Fibroblast of lung (primary cell): ENCODE measurements at regions not wholly inside any gene's neighbourhood (a gene's known extent, or its start where the extent isn't known, plus 50 kb on each side); places are given as distances from the start of the nearest gene placed in this dataset.
A peak's percentile ranks its signal among the peaks of the same experiment; 100 is the strongest.

Source experiments
- DNase-seq, 2 donors: peaks; one replicate each; pipeline versions ENCODE4 v3.0.0 to v3.0.0-alpha.2; 2010; ENCODE audit warnings: low read depth in 2 of 2
- H2AFZ ChIP-seq: 2 replicates; pipeline ENCODE4 v1.5.1; 2012; ENCODE audit warnings: low read length, control low read depth, inconsistent platforms
- H3K27ac ChIP-seq: 2 replicates; pipeline ENCODE4 v1.5.1; 2011; ENCODE audit warnings: low read length, control low read depth; ENCODE audit not compliant: insufficient read depth
- H3K27me3 ChIP-seq: 2 replicates; pipeline ENCODE4 v1.5.1; 2011; ENCODE audit warnings: mild to moderate bottlenecking, low read length; ENCODE audit not compliant: control insufficient read depth, insufficient read depth
- H3K36me3 ChIP-seq: 2 replicates; pipeline ENCODE4 v1.5.1; 2011; ENCODE audit warnings: low read length; ENCODE audit not compliant: control insufficient read depth, insufficient read depth
- H3K4me1 ChIP-seq: 2 replicates; pipeline ENCODE4 v1.5.1; 2011; ENCODE audit warnings: low read length; ENCODE audit not compliant: control insufficient read depth, insufficient read depth; ENCODE audit errors: extremely low read depth
- H3K4me2 ChIP-seq: 2 replicates; pipeline ENCODE4 v1.5.1; 2011; ENCODE audit warnings: low read length, control low read depth; ENCODE audit not compliant: insufficient read depth; ENCODE audit errors: extremely low read depth
- H3K4me3 ChIP-seq, 4 experiments: fragments of 200-600 bp in 1 of 4; sonication (generic) in 1 of 4; replicated peaks in 1 of 4; 2 replicates each; pipeline ENCODE4 v1.5.1; 2011 to 2016; ENCODE audit warnings: low read length in 4 of 4, low read depth in 3 of 4, mild to moderate bottlenecking in 3 of 4, control low read depth in 2 of 4, inconsistent platforms in 1 of 4, mixed read lengths in 1 of 4; ENCODE audit not compliant: insufficient read depth in 1 of 4; ENCODE audit errors: control extremely low read depth in 1 of 4
- H3K79me2 ChIP-seq: 2 replicates; pipeline ENCODE4 v1.5.1; 2012; ENCODE audit warnings: mild to moderate bottlenecking, low read length, inconsistent platforms; ENCODE audit not compliant: control insufficient read depth, insufficient read depth
- H3K9ac ChIP-seq: 2 replicates; pipeline ENCODE4 v1.5.1; 2011; ENCODE audit warnings: mild to moderate bottlenecking, low read length, control low read depth; ENCODE audit not compliant: insufficient read depth
- H3K9me3 ChIP-seq: 2 replicates; pipeline ENCODE4 v1.5.1; 2012; ENCODE audit warnings: low read depth, low read length; ENCODE audit not compliant: control insufficient read depth, insufficient read depth
- H4K20me1 ChIP-seq: 2 replicates; pipeline ENCODE4 v1.5.1; 2011; ENCODE audit warnings: low read length; ENCODE audit not compliant: control insufficient read depth, insufficient read depth; ENCODE audit errors: extremely low read depth
- CTCF ChIP-seq, 2 donors: IDR thresholded peaks in 1 of 2; conservative IDR thresholded peaks in 1 of 2; 1 replicate in 1 of 2; 2 replicates in 1 of 2; pipeline ENCODE4 v1.5.1; 2011 to 2012; ENCODE audit warnings: low read length in 2 of 2, control low read depth in 1 of 2, inconsistent platforms in 1 of 2, low read depth in 1 of 2, mild to moderate bottlenecking in 1 of 2
- EZH2 ChIP-seq: IDR thresholded peaks from 2 replicates; pipeline ENCODE4 v1.5.1; 2012; ENCODE audit warnings: low read length, control low read depth, mild to moderate bottlenecking; ENCODE audit errors: missing control alignments

GRCh38 chr17:14838567-14838966, 426.6 kb downstream of the PMP22 start:
- Histone ChIP-seq H3K4me2 (no peak overlapping the region), H3K4me3 (no peak overlapping the region), H3K9me3 (no peaks in the 10 kb centered on the region), H4K20me1 (no peaks in the 10 kb centered on the region), H3K27me3 (no peaks in the 10 kb centered on the region), H3K27ac (no peak overlapping the region), H3K9ac (no peak overlapping the region), H2AFZ (no peak overlapping the region), H3K79me2 (no peaks in the 10 kb centered on the region), H3K4me1 (peaks cover 5% of the 10 kb centered on the region), H3K36me3 (no peaks in the 10 kb centered on the region)
- TF ChIP-seq CTCF (conservative IDR thresholded peaks at IDR 0.05 in 1 of 2, IDR thresholded peaks at IDR 0.05 in 1 of 2; ENCODE audit: low read depth in 1 of 2, low read length in 2 of 2) (no peak), EZH2 (no peak)
- DNase-seq, result no peak

DNA sequence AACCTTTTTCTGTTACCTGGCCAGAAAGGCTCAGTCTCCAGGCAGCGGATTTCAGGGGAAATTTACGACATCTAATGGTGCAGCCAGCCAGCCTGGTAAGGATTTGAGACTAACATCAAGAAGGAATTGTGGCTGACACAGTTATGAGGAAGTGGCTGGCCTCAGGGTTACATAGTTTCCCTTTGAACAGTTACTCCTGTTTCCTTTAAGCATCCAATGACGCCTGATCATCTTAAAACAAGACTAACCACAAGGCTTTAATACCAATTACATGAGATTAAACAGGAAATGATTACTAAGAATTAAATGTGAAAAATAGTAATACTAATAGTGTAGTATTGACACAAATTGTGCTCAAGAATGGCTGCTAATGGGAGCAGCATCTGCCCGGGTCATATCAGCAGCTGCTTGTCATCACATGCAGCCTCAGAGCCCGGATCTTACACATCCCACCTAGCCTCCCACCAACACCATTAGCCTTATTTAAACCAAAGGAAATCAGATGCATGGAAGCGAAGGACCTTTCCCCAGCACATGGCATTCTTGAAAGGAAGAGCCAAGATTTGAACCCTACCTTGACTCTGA, 431.8 kb downstream of the PMP22 start:
- peaks cover 3% of the 10 kb centered on the region for H3K4me1 ChIP-seq
- H3K27ac ChIP-seq, result no peak overlapping the region
- DNase-seq, result peak; percentile 12 to 75
- H3K27me3 ChIP-seq, result no peaks in the 10 kb centered on the region
- H2AFZ ChIP-seq, result no peak overlapping the region
- H3K9ac ChIP-seq, result no peak overlapping the region
- no peak overlapping the region for H3K4me2 ChIP-seq
- no peaks in the 10 kb centered on the region for H4K20me1 ChIP-seq
- no peak for TF ChIP-seq CTCF (conservative IDR thresholded peaks at IDR 0.05 in 1 of 2, IDR thresholded peaks at IDR 0.05 in 1 of 2; ENCODE audit: low read depth in 1 of 2, low read length in 2 of 2)
- no peak for TF ChIP-seq EZH2
- no peaks in the 10 kb centered on the region for H3K9me3 ChIP-seq
- H3K79me2 ChIP-seq, result no peaks in the 10 kb centered on the region
- H3K36me3 ChIP-seq, result no peaks in the 10 kb centered on the region
- H3K4me3 ChIP-seq, result no peak overlapping the region

- Histone ChIP-seq H3K9me3 (no peaks in the 10 kb centered on the region), H3K4me3 (no peak overlapping the region), H3K27ac (no peak overlapping the region), H2AFZ (no peak overlapping the region), H3K36me3 (no peaks in the 10 kb centered on the region), H3K4me1 (peaks cover 3% of the 10 kb centered on the region), H3K79me2 (no peaks in the 10 kb centered on the region), H3K27me3 (no peaks in the 10 kb centered on the region), H3K9ac (no peak overlapping the region), H3K4me2 (no peak overlapping the region), H4K20me1 (no peaks in the 10 kb centered on the region)
- peak in 1 of 2 donors; percentile 32 for DNase-seq
- TF ChIP-seq EZH2 (no peak), CTCF (conservative IDR thresholded peaks at IDR 0.05 in 1 of 2, IDR thresholded peaks at IDR 0.05 in 1 of 2; ENCODE audit: low read depth in 1 of 2, low read length in 2 of 2) (no peak)
These were observed 433.6 kb downstream of the PMP22 start for GRCh38 chr17:14831491-14831890.
